GM12878 (cell line): ENCODE measurements at regions not wholly inside any gene's neighbourhood (a gene's known extent, or its start where the extent isn't known, plus 50 kb on each side); places are given as distances from the start of the nearest gene placed in this dataset.

ENCODE experiments used
- BHLHE40 ChIP-seq, 2 experiments: fragments of 450-650 bp in 1 of 2; IDR thresholded peaks; 2 replicates each; pipeline ENCODE4 v1.6.1; 2011 to 2017; ENCODE audit warnings: low read depth in 2 of 2, borderline replicate concordance in 1 of 2, improper control_type of control experiment in 1 of 2, low read length in 1 of 2, mild to moderate bottlenecking in 1 of 2
- BMI1 ChIP-seq: fragments of 450-650 bp; IDR thresholded peaks from 2 replicates; pipeline ENCODE4 v1.6.1; 2016; ENCODE audit warnings: mild to moderate bottlenecking, moderate library complexity, borderline replicate concordance
- CEBPZ ChIP-seq: fragments of 150-350 bp; IDR thresholded peaks from 2 replicates; pipeline ENCODE4 v1.6.1; 2016; ENCODE audit warnings: low read depth, low read length
- DPF2 ChIP-seq: fragments of 450-650 bp; IDR thresholded peaks from 2 replicates; pipeline ENCODE4 v1.6.1; 2017; ENCODE audit warnings: mild to moderate bottlenecking
- EED ChIP-seq: sonication (generic); IDR thresholded peaks from 2 replicates; pipeline ENCODE4 v1.6.1; 2016; ENCODE audit warnings: antibody characterized with exemption, low read depth
- NBN ChIP-seq: fragments of 450-650 bp; IDR thresholded peaks from 2 replicates; pipeline ENCODE4 v1.6.1; 2016
- POLR2AphosphoS5 ChIP-seq: IDR thresholded peaks from 2 replicates; pipeline ENCODE4 v1.6.1; 2011; ENCODE audit warnings: mild to moderate bottlenecking, low read length, inconsistent platforms
- SMAD5 ChIP-seq: IDR thresholded peaks from 2 replicates; pipeline ENCODE4 v1.6.1; 2016; ENCODE audit warnings: antibody characterized with exemption, low read depth
- SREBF2 ChIP-seq: IDR thresholded peaks from 2 replicates; pipeline ENCODE4 v1.6.1; 2012; ENCODE audit warnings: mild to moderate bottlenecking, low read length
- TF ChIP-seq, protein P1 (sequence below): IDR thresholded peaks from 2 replicates; pipeline ENCODE4 v1.6.1; 2012; ENCODE audit warnings: low read length, inconsistent platforms
- TF ChIP-seq, protein P2 (sequence below): IDR thresholded peaks from 2 replicates; pipeline ENCODE4 v1.6.1; 2011; ENCODE audit warnings: borderline replicate concordance, low read depth, mild to moderate bottlenecking, moderate library complexity, mixed read lengths, low read length; ENCODE audit not compliant: insufficient read depth; ENCODE audit errors: extremely low read length

DNA sequence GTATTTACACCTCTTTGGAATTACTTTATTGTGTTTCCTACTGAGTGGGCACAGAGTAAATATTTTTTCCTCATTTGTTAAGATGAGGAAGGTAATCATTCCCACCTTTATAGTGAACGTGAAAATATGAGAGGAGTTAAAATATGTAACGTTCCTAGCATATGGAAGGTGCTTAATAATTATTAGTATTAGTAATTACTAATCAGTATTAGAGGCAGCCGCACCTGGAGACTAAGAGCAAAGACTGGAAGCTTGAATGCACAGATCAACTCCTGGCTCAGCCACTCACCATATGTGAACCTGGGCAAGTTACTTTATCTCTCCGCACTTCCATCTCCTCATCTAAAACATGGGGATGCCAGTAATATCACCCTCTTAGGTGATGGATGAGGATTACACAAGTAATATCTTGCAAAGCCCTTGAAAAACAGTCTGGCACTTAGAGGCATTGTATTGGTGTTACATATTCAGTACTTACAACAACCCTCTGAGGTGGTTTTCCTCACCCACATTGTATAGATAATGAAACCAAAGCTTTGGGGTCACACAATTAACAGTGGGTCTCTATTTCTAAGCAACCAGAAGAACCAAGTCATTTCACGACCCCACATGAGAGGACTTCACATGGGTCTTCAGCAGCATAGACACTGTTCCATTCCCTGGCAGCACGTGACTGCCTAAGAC, 100.3 kb upstream of the KCTD1 start (continued):
- TF ChIP-seq, protein P1, sequence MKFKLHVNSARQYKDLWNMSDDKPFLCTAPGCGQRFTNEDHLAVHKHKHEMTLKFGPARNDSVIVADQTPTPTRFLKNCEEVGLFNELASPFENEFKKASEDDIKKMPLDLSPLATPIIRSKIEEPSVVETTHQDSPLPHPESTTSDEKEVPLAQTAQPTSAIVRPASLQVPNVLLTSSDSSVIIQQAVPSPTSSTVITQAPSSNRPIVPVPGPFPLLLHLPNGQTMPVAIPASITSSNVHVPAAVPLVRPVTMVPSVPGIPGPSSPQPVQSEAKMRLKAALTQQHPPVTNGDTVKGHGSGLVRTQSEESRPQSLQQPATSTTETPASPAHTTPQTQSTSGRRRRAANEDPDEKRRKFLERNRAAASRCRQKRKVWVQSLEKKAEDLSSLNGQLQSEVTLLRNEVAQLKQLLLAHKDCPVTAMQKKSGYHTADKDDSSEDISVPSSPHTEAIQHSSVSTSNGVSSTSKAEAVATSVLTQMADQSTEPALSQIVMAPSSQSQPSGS = no peak
- TF ChIP-seq, protein P2, sequence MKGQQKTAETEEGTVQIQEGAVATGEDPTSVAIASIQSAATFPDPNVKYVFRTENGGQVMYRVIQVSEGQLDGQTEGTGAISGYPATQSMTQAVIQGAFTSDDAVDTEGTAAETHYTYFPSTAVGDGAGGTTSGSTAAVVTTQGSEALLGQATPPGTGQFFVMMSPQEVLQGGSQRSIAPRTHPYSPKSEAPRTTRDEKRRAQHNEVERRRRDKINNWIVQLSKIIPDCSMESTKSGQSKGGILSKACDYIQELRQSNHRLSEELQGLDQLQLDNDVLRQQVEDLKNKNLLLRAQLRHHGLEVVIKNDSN = no peak
- no peak for TF ChIP-seq SREBF2
- TF ChIP-seq EED = no peak
- TF ChIP-seq BMI1 = no peak
- no peak for TF ChIP-seq NBN
- TF ChIP-seq BHLHE40 (IDR thresholded peaks at IDR 0.05; ENCODE audit: borderline replicate concordance in 1 of 2, low read depth in 2 of 2, low read length in 1 of 2) = peak; percentile 54 to 58; a peak in 3 of 4 replicates
- no peak for TF ChIP-seq DPF2
- no peak for TF ChIP-seq POLR2AphosphoS5
- TF ChIP-seq SMAD5 = no peak
- no peak for TF ChIP-seq CEBPZ
- TF ChIP-seq, all 136 proteins: peak for 3
